Neutrophil (primary cell): ENCODE measurements at regions not wholly inside any gene's neighbourhood (a gene's known extent, or its start where the extent isn't known, plus 50 kb on each side); places are given as distances from the start of the nearest gene placed in this dataset.

Source experiments
- H3K27ac ChIP-seq: fragments of 200-600 bp; sonication (generic); 2 replicates; pipeline ENCODE4 v1.5.1; 2016; ENCODE audit warnings: mild to moderate bottlenecking, moderate library complexity
- H3K27me3 ChIP-seq: fragments of 200-600 bp; sonication (generic); 2 replicates; pipeline ENCODE4 v1.6.0; 2016; ENCODE audit warnings: mild to moderate bottlenecking
- H3K36me3 ChIP-seq: fragments of 200-600 bp; sonication (generic); 2 replicates; pipeline ENCODE4 v1.5.1; 2017
- H3K4me1 ChIP-seq, 2 experiments: fragments of 200-600 bp in 1 of 2; sonication (generic) in 1 of 2; 1 replicate in 1 of 2; 2 replicates in 1 of 2; pipeline versions ENCODE4 v1.5.1 to v1.6.1; 2013 to 2016; ENCODE audit warnings: low read depth in 1 of 2, low read length in 1 of 2, mild to moderate bottlenecking in 1 of 2, moderate library complexity in 1 of 2; ENCODE audit not compliant: control insufficient read depth in 1 of 2, insufficient read depth in 1 of 2
- H3K4me3 ChIP-seq, 2 experiments: fragments of 200-600 bp in 1 of 2; sonication (generic) in 1 of 2; 1 replicate in 1 of 2; 2 replicates in 1 of 2; pipeline ENCODE4 v1.5.1; 2013 to 2016; ENCODE audit warnings: low read depth in 1 of 2, low read length in 1 of 2, mild to moderate bottlenecking in 1 of 2, moderate library complexity in 1 of 2
- H3K9me3 ChIP-seq: fragments of 200-600 bp; sonication (generic); 2 replicates; pipeline ENCODE4 v1.5.1; 2016
- CTCF ChIP-seq: fragments of 200-600 bp; sonication (generic); IDR thresholded peaks from 2 replicates; pipeline ENCODE4 v1.5.1; 2016; ENCODE audit warnings: antibody characterized with exemption

GRCh38 chr18:41499345-41499744, 455.7 kb upstream of the PIK3C3 start:
- no peaks in the 10 kb centered on the region for H3K36me3 ChIP-seq
- H3K9me3 ChIP-seq = no peaks in the 10 kb centered on the region
- no peaks in the 10 kb centered on the region for H3K27me3 ChIP-seq
- no peaks in the 10 kb centered on the region for H3K4me1 ChIP-seq
- no peak overlapping the region for H3K4me3 ChIP-seq
- no peak for TF ChIP-seq CTCF
- H3K27ac ChIP-seq = no peak overlapping the region

- no peak for TF ChIP-seq CTCF
- no peaks in the 10 kb centered on the region for H3K4me1 ChIP-seq
- no peaks in the 10 kb centered on the region for H3K27me3 ChIP-seq
- no peak overlapping the region for H3K4me3 ChIP-seq
- no peak overlapping the region for H3K27ac ChIP-seq
- no peaks in the 10 kb centered on the region for H3K9me3 ChIP-seq
- no peaks in the 10 kb centered on the region for H3K36me3 ChIP-seq
These were observed 464.2 kb upstream of the PIK3C3 start for GRCh38 chr18:41490861-41491260.

- Histone ChIP-seq H3K27ac (no peak overlapping the region), H3K27me3 (no peaks in the 10 kb centered on the region), H3K4me1 (no peaks in the 10 kb centered on the region), H3K9me3 (no peaks in the 10 kb centered on the region), H3K4me3 (no peak overlapping the region), H3K36me3 (no peaks in the 10 kb centered on the region)
- TF ChIP-seq CTCF = no peak
These were observed 468.5 kb upstream of the PIK3C3 start for GRCh38 chr18:41486575-41486974.

GRCh38 chr18:41484069-41484468, 471.0 kb upstream of the PIK3C3 start:
- Histone ChIP-seq H3K27ac (no peak overlapping the region), H3K9me3 (no peaks in the 10 kb centered on the region), H3K4me1 (no peaks in the 10 kb centered on the region), H3K4me3 (no peak overlapping the region), H3K27me3 (no peaks in the 10 kb centered on the region), H3K36me3 (no peaks in the 10 kb centered on the region)
- no peak for TF ChIP-seq CTCF

GRCh38 chr18:41482501-41482900, 472.5 kb upstream of the PIK3C3 start:
- Histone ChIP-seq H3K27ac (no peak overlapping the region), H3K4me1 (no peaks in the 10 kb centered on the region), H3K9me3 (no peaks in the 10 kb centered on the region), H3K36me3 (no peaks in the 10 kb centered on the region), H3K4me3 (no peak overlapping the region), H3K27me3 (no peaks in the 10 kb centered on the region)
- TF ChIP-seq CTCF = no peak
